ENCODE measurements at regions not wholly inside any gene's neighbourhood (a gene's known extent, or its start where the extent isn't known, plus 50 kb on each side); places are given as distances from the start of the nearest gene placed in this dataset.

DNA sequence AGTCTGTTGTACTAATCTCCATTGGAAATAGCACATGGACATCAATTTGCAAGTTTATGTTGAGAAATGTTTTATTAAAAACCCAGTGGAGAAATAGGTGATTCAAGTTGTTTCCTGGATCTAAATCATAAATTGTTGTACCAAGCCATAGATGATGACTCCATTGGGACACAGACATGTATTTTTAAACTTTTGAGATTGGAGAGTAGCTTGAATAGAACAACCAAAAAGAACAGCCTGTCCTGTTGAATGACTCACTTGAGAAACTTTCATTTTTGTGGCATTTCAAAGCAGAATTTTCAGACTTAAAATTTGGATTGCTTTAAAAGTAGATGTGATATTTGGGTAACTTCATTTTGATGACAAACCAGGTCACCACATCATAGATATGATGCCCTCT lies 197.5 kb downstream of the GPAM start:
- TF ChIP-seq, protein P1, sequence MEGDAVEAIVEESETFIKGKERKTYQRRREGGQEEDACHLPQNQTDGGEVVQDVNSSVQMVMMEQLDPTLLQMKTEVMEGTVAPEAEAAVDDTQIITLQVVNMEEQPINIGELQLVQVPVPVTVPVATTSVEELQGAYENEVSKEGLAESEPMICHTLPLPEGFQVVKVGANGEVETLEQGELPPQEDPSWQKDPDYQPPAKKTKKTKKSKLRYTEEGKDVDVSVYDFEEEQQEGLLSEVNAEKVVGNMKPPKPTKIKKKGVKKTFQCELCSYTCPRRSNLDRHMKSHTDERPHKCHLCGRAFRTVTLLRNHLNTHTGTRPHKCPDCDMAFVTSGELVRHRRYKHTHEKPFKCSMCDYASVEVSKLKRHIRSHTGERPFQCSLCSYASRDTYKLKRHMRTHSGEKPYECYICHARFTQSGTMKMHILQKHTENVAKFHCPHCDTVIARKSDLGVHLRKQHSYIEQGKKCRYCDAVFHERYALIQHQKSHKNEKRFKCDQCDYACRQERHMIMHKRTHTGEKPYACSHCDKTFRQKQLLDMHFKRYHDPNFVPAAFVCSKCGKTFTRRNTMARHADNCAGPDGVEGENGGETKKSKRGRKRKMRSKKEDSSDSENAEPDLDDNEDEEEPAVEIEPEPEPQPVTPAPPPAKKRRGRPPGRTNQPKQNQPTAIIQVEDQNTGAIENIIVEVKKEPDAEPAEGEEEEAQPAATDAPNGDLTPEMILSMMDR (IDR thresholded peaks at IDR 0.05; ENCODE audit: control insufficient read depth, extremely low read depth, insufficient read depth): no peak
- H3K4me3 ChIP-seq (ENCODE audit: low read depth, low read length): no peak overlapping the region
- no peak for DNase-seq (ENCODE audit: low read depth)

DNA sequence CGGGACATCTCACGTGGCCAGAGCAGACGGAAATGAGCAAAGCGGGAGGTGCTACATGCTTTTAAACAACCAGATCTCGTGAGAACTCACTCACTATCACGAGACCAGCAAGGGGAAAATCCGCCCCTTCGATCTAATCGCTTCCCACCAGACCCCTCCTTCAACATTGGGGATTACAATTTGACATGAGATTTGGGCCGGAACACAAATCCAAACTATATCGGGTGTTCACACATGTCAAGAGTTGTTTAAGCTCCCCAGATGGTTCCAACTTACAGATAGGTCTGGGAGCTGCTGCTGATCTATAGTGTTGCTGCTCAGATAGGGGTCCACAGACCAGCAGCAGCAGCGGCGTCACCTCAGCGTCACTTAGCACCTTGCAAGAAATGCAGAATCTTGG lies 194.9 kb downstream of the GPAM start:
- H3K4me3 ChIP-seq (ENCODE audit: low read depth, low read length): no peak overlapping the region
- TF ChIP-seq, protein P1 (IDR thresholded peaks at IDR 0.05; ENCODE audit: control insufficient read depth, extremely low read depth, insufficient read depth): no peak
- DNase-seq (ENCODE audit: low read depth): no peak

DNA sequence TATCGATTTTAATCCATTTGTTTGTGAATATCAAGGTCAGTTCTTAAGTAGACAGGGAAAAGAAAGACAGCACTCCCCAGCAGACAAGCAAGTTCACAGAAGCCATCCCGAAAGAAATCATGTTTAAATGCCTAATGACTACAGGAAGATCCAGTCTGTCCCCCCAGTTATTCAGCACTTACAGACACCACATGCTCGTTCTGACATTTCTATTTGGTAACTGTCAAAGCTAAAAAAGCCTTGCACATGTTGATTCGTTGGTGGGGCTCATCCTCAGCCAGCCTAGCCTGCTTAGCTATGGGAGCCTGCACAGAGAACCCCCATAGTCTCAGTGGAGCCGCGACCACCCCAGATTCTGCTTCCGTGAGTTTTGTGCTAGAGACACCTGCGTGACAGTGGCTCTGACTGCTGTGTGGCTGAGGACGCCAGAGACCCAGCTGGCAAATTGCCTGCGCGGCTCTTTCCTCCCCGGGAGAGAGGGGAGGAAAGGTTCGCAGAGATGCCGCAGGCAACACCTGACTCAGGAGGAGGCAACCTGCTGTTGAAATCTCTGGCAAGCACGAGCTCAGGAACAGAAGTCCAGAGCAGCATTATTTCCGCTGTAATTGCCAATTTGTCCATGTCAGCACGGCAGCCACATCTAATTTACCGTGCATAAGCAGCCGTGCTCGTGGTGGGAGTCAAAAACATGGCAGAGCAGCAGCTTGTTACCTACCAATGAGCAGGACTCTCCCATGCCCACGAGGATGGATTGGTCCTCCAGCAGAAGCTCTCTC lies 194.2 kb downstream of the GPAM start:
- no peak overlapping the region for H3K4me3 ChIP-seq (ENCODE audit: low read depth, low read length)
- DNase-seq (ENCODE audit: low read depth): no peak
- TF ChIP-seq, protein P1 (IDR thresholded peaks at IDR 0.05; ENCODE audit: control insufficient read depth, extremely low read depth, insufficient read depth): no peak

DNA sequence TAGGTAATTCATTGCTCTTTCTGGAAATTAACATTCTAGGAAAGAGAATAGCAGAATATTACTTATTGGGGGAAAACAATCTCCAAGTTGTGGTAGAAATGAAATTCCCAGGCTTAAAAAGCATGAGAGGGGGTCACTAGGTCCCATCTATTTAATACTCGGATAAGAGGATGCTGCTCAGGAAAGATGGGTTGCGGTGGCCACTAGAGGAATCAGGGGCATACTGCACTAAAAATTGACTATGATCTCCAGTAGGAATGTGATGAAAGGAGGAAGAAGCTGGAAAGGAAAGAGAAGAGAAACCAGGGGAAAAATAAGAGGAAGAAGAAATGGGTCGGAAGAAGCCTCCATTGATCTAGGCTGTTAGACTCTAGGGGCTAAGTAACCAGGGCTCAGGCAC lies 192.8 kb downstream of the GPAM start:
- no peak overlapping the region for H3K4me3 ChIP-seq (ENCODE audit: low read depth, low read length)
- DNase-seq (ENCODE audit: low read depth): no peak
- TF ChIP-seq, protein P1 (IDR thresholded peaks at IDR 0.05; ENCODE audit: control insufficient read depth, extremely low read depth, insufficient read depth): peak; percentile 51

DNA sequence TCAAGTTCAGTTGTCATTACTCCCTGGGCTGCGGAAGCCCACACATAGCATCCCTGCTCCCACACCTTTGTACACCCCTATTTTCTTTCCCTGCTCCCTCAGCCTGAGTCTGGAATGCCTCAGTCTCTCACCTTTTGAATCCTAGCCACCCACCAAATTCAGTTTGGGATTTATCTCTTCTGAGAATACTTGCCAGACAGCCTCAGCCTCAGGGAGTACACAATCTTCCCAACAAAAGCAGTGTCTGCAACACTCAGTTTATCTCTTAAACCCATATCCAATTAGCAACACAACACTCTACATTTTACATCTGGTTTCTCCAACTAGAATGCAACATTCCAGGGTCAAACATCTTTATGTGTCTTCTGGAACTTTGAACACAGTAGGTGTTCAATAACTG lies 190.2 kb downstream of the GPAM start:
- H3K4me3 ChIP-seq (ENCODE audit: low read depth, low read length): no peak overlapping the region
- TF ChIP-seq, protein P1 (IDR thresholded peaks at IDR 0.05; ENCODE audit: control insufficient read depth, extremely low read depth, insufficient read depth): no peak

DNA sequence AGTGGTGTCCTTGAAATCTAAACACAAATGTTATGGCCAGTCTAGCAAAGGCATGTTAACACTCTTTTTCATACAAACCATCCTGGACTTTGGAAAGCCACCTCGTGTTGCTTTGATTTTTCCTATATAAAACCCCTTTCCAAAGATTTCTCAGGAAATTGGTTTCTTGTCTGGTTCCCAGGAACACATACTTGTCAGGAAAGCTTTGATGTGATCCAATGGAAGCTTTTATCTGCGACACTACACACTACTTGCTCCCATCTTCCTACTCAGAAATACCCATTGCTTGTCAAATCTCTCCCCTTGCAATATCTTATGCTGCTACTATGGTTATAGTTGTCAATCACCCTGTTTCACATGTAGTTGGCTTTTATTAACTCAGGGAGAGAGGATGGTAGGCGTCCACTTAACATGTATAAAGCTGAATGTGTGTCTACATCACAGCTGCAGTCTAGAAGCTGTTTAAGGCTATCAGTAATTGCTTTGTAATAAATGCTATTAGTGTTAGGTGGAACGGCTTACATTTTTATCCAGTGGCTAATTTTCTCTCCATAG lies 189.6 kb downstream of the GPAM start:
- TF ChIP-seq, protein P1 (IDR thresholded peaks at IDR 0.05; ENCODE audit: control insufficient read depth, extremely low read depth, insufficient read depth): no peak

More for the DNA sequence above, 190.2 kb downstream of the GPAM start:
- no peak for DNase-seq (ENCODE audit: low read depth)

More for the DNA sequence above, 189.6 kb downstream of the GPAM start:
- no peak overlapping the region for H3K4me3 ChIP-seq (ENCODE audit: low read depth, low read length)
- DNase-seq (ENCODE audit: low read depth): no peak

All from LNCaP clone FGC (cell line).